ENCODE measurements at regions not wholly inside any gene's neighbourhood (a gene's known extent, or its start where the extent isn't known, plus 50 kb on each side); places are given as distances from the start of the nearest gene placed in this dataset.

GRCh38 chr1:87810166-87810565, 481.5 kb downstream of the LMO4 start:
- intact Hi-C loops (cut with DNase I; ENCODE audit: low total_unique reads): no loop called here
- TF ChIP-seq CTCF (IDR thresholded peaks at IDR 0.05) (no peak), POLR2A (IDR thresholded peaks at IDR 0.05) (no peak)
- no peak overlapping the region for H3K4me3 ChIP-seq (ENCODE audit: low read depth, poor library complexity, severe bottlenecking)
- DNase-seq (ENCODE audit: low spot score in 2 of 2): no peak
- WGBS, 2 donors: 82 to 90% methylated on average over 1 of the region's 1 CpG

GRCh38 chr1:87812871-87813577, 484.3 kb downstream of the LMO4 start:
- no peak overlapping the region for H3K4me3 ChIP-seq (ENCODE audit: low read depth, poor library complexity, severe bottlenecking)
- DNase-seq (ENCODE audit: low spot score in 2 of 2): no peak
- intact Hi-C loops (cut with DNase I; ENCODE audit: low total_unique reads): no loop called here
- no peak for TF ChIP-seq POLR2A (IDR thresholded peaks at IDR 0.05)
- 80 to 88% methylated on average over 6 of the region's 6 CpGs for WGBS, 2 donors

GRCh38 chr1:87814573-87814972, 485.9 kb downstream of the LMO4 start:
- no peak overlapping the region for H3K4me3 ChIP-seq (ENCODE audit: low read depth, poor library complexity, severe bottlenecking)
- no peak for TF ChIP-seq CTCF (IDR thresholded peaks at IDR 0.05)
- TF ChIP-seq POLR2A (IDR thresholded peaks at IDR 0.05): no peak
- intact Hi-C loops (cut with DNase I; ENCODE audit: low total_unique reads): no loop called here
- no peak for DNase-seq (ENCODE audit: low spot score in 2 of 2)
- WGBS, 2 donors: 70 to 74% methylated on average over 1 of the region's 1 CpG

GRCh38 chr1:87816646-87817045, 488.0 kb downstream of the LMO4 start:
- no peak for TF ChIP-seq CTCF (IDR thresholded peaks at IDR 0.05)
- no peak for TF ChIP-seq POLR2A (IDR thresholded peaks at IDR 0.05)
- intact Hi-C loops (cut with DNase I; ENCODE audit: low total_unique reads): no loop called here
- no peak overlapping the region for H3K4me3 ChIP-seq (ENCODE audit: low read depth, poor library complexity, severe bottlenecking)
- DNase-seq (ENCODE audit: low spot score in 2 of 2): no peak
- 76 to 84% methylated on average over 3 of the region's 3 CpGs for whole genome bisulfite sequencing, 2 donors

GRCh38 chr1:87820668-87821334, 492.1 kb downstream of the LMO4 start:
- H3K4me3 ChIP-seq (ENCODE audit: low read depth, poor library complexity, severe bottlenecking): no peak overlapping the region
- no peak for TF ChIP-seq CTCF (IDR thresholded peaks at IDR 0.05)
- intact Hi-C loops (cut with DNase I; ENCODE audit: low total_unique reads): no loop called here
- DNase-seq (ENCODE audit: low spot score in 2 of 2): no peak
- 57 to 59% methylated on average over 8 of the region's 8 CpGs for WGBS, 2 donors

GRCh38 chr1:87821335-87821697, 492.6 kb downstream of the LMO4 start:
- intact Hi-C loops (cut with DNase I; ENCODE audit: low total_unique reads): no loop called here
- no peak for DNase-seq (ENCODE audit: low spot score in 2 of 2)
- no peak overlapping the region for H3K4me3 ChIP-seq (ENCODE audit: low read depth, poor library complexity, severe bottlenecking)
- TF ChIP-seq CTCF (IDR thresholded peaks at IDR 0.05) (no peak), POLR2A (IDR thresholded peaks at IDR 0.05) (no peak)
- 93 to 94% methylated on average over 5 of the region's 5 CpGs for WGBS, 2 donors

Measured in lower leg skin (tissue), 4 donors.